ENCODE measurements at regions not wholly inside any gene's neighbourhood (a gene's known extent, or its start where the extent isn't known, plus 50 kb on each side); places are given as distances from the start of the nearest gene placed in this dataset.

- Histone ChIP-seq H3K4me1 (no peaks in the 10 kb centered on the region), H3K27me3 (no peaks in the 10 kb centered on the region), H3K27ac (no peak overlapping the region), H3K4me3 (no peak overlapping the region), H3K36me3 (no peaks in the 10 kb centered on the region), H3K9me3 (no peaks in the 10 kb centered on the region)
- intact Hi-C loops (cut with DNase I; ENCODE audit: low total_unique reads) = no loop called here
- DNase-seq = no peak
- TF ChIP-seq CTCF (IDR thresholded peaks at IDR 0.05) = no peak
Measured at GRCh38 chr4:72858328-72858727, 211.2 kb downstream of the COX18 start.

GRCh38 chr4:72857787-72858186, 211.7 kb downstream of the COX18 start:
- H3K9me3 ChIP-seq = no peaks in the 10 kb centered on the region
- intact Hi-C loops (cut with DNase I; ENCODE audit: low total_unique reads) = no loop called here
- TF ChIP-seq CTCF (IDR thresholded peaks at IDR 0.05) = no peak
- H3K27ac ChIP-seq = no peak overlapping the region
- no peaks in the 10 kb centered on the region for H3K36me3 ChIP-seq
- no peak overlapping the region for H3K4me3 ChIP-seq
- no peaks in the 10 kb centered on the region for H3K27me3 ChIP-seq
- H3K4me1 ChIP-seq = no peaks in the 10 kb centered on the region
- DNase-seq = no peak

DNA sequence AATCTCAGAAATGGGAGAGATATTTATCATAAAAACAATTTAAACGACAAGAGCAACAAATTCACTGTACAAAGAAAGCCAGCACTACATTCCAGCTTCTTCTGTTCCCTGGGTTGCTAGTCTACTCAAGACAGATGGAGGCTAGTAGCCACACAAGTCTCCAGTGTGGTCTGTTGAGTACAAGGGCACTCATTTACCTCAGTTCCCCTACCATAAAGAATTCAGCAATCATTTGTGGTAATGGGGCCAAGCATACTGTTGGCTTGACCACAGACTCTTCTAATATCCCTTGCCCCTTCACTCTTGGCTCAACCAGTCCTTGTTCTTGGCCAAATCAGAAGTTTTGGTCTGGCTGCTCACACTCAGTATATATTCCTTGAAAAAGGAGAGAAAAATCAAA, 212.3 kb downstream of the COX18 start:
- no peaks in the 10 kb centered on the region for H3K4me1 ChIP-seq
- H3K36me3 ChIP-seq = no peaks in the 10 kb centered on the region
- no peak overlapping the region for H3K27ac ChIP-seq
- H3K27me3 ChIP-seq = no peaks in the 10 kb centered on the region
- no peak for DNase-seq
- H3K4me3 ChIP-seq = no peak overlapping the region
- no peaks in the 10 kb centered on the region for H3K9me3 ChIP-seq
- intact Hi-C loops (cut with DNase I; ENCODE audit: low total_unique reads) = no loop called here
- no peak for TF ChIP-seq CTCF (IDR thresholded peaks at IDR 0.05)

- Histone ChIP-seq H3K27ac (no peak overlapping the region), H3K4me1 (peaks cover 0 to 17% (median 0%) of the 10 kb centered on the region in 4 donors), H3K27me3 (no peaks in the 10 kb centered on the region), H3K4me3 (no peak overlapping the region), H3K9me3 (no peaks in the 10 kb centered on the region), H3K36me3 (no peaks in the 10 kb centered on the region)
- TF ChIP-seq CTCF (IDR thresholded peaks at IDR 0.05) = no peak
- intact Hi-C loops (cut with DNase I; ENCODE audit: low total_unique reads) = no loop called here
- no peak for DNase-seq
Measured at GRCh38 chr4:72846280-72847111, 223.0 kb downstream of the COX18 start.

GRCh38 chr4:72843466-72843865, 226.1 kb downstream of the COX18 start:
- TF ChIP-seq CTCF (IDR thresholded peaks at IDR 0.05) = no peak

More at GRCh38 chr4:72843466-72843865, 226.1 kb downstream of the COX18 start:
- no peaks in the 10 kb centered on the region for H3K36me3 ChIP-seq
- H3K9me3 ChIP-seq = no peaks in the 10 kb centered on the region
- H3K27me3 ChIP-seq = no peaks in the 10 kb centered on the region
- intact Hi-C loops (cut with DNase I; ENCODE audit: low total_unique reads) = no loop called here
- H3K4me3 ChIP-seq = no peak overlapping the region
- H3K27ac ChIP-seq = no peak overlapping the region
- H3K4me1 ChIP-seq = peaks cover 0 to 27% (median 0%) of the 10 kb centered on the region in 4 donors
- DNase-seq = no peak
